ENCODE measurements at regions not wholly inside any gene's neighbourhood (a gene's known extent, or its start where the extent isn't known, plus 50 kb on each side); places are given as distances from the start of the nearest gene placed in this dataset.

- H3K4me3 ChIP-seq (replicated peaks; ENCODE audit: low read depth, low read length) = no peak overlapping the region
- DNase-seq (ENCODE audit: extremely low read depth, low read depth) = no peak
- TF ChIP-seq, protein P1, sequence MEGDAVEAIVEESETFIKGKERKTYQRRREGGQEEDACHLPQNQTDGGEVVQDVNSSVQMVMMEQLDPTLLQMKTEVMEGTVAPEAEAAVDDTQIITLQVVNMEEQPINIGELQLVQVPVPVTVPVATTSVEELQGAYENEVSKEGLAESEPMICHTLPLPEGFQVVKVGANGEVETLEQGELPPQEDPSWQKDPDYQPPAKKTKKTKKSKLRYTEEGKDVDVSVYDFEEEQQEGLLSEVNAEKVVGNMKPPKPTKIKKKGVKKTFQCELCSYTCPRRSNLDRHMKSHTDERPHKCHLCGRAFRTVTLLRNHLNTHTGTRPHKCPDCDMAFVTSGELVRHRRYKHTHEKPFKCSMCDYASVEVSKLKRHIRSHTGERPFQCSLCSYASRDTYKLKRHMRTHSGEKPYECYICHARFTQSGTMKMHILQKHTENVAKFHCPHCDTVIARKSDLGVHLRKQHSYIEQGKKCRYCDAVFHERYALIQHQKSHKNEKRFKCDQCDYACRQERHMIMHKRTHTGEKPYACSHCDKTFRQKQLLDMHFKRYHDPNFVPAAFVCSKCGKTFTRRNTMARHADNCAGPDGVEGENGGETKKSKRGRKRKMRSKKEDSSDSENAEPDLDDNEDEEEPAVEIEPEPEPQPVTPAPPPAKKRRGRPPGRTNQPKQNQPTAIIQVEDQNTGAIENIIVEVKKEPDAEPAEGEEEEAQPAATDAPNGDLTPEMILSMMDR (IDR thresholded peaks at IDR 0.05; ENCODE audit: low read depth, low read length, missing control alignments) = no peak
Observed at GRCh38 chr13:76091076-76091475, 454.9 kb downstream of the LMO7 start.

- TF ChIP-seq, protein P1 (IDR thresholded peaks at IDR 0.05; ENCODE audit: low read depth, low read length, missing control alignments) = no peak
- H3K4me3 ChIP-seq (replicated peaks; ENCODE audit: low read depth, low read length) = no peak overlapping the region
- no peak for DNase-seq (ENCODE audit: extremely low read depth, low read depth)
Observed at GRCh38 chr13:76086729-76087128, 450.6 kb downstream of the LMO7 start.

DNA sequence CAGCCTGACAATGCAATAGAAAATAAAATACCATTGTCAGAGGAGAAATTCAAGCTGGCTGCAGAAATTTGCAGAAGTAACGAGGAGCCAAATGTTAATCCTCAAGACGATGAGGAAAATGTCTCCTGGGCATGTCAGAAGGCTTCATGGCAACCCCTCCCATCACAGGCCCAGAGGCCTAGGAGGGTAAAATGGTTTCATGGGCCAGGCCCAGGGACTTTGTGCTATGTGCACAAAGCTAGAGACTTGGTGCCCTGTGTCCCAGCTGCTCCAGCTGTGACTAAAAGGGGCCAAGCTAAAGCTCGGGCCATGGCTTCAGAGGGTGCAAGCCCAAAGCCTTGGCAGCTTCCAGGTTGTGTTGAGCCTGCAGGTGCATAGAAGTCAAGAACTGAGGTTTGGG is 431.7 kb downstream of the LMO7 start:
- no peak for DNase-seq (ENCODE audit: extremely low read depth, low read depth)
- TF ChIP-seq, protein P1 (IDR thresholded peaks at IDR 0.05; ENCODE audit: low read depth, low read length, missing control alignments) = no peak
- no peak overlapping the region for H3K4me3 ChIP-seq (replicated peaks; ENCODE audit: low read depth, low read length)

GRCh38 chr13:76053181-76053580 is 417.1 kb downstream of the LMO7 start:
- DNase-seq (ENCODE audit: extremely low read depth, low read depth) = no peak
- TF ChIP-seq, protein P1 (IDR thresholded peaks at IDR 0.05; ENCODE audit: low read depth, low read length, missing control alignments) = no peak
- H3K4me3 ChIP-seq (replicated peaks; ENCODE audit: low read depth, low read length) = no peak overlapping the region

GRCh38 chr13:76049376-76049746 is 413.2 kb downstream of the LMO7 start:
- TF ChIP-seq, protein P1 (IDR thresholded peaks at IDR 0.05; ENCODE audit: low read depth, low read length, missing control alignments) = no peak
- DNase-seq (ENCODE audit: extremely low read depth, low read depth) = no peak
- no peak overlapping the region for H3K4me3 ChIP-seq (replicated peaks; ENCODE audit: low read depth, low read length)

DNA sequence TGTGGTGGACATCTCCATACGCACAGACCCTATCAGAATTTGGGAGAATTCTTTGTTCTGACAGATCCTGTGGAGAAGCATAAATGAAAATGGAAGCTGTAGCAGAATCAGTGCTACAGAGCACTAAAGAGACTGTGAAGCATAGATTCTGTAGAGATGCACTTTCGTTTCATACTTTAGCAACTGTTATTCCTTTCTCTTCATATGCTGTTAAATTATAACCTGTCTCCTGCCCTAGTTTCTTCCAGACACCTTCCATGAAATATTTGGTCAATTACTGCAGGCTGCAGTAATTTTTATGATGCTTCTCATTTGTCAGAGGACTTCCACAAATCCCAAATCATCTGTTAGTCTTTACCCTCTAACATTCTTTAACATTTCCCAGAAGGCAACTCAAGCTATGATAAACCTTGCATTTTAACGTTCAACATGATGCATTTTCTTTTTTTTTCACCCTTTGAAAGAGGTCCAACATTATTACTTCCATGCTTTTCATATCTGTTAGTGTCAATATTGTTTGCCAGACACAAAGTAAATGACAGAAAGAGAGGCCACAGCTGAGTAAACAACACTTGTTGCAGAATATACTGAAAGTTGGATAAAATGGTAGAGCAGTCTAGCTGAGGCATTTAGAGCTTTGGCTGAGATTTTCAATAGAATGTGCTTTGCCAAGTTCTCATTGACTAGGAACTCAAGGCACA is 412.7 kb downstream of the LMO7 start:
- TF ChIP-seq, protein P1 (IDR thresholded peaks at IDR 0.05; ENCODE audit: low read depth, low read length, missing control alignments) = no peak
- DNase-seq (ENCODE audit: extremely low read depth, low read depth) = no peak
- H3K4me3 ChIP-seq (replicated peaks; ENCODE audit: low read depth, low read length) = no peak overlapping the region

GRCh38 chr13:76048131-76048530 is 412.0 kb downstream of the LMO7 start:
- DNase-seq (ENCODE audit: extremely low read depth, low read depth) = no peak
- TF ChIP-seq, protein P1 (IDR thresholded peaks at IDR 0.05; ENCODE audit: low read depth, low read length, missing control alignments) = no peak
- H3K4me3 ChIP-seq (replicated peaks; ENCODE audit: low read depth, low read length) = no peak overlapping the region
